DOHH2 (cell line): ENCODE measurements at regions not wholly inside any gene's neighbourhood (a gene's known extent, or its start where the extent isn't known, plus 50 kb on each side); places are given as distances from the start of the nearest gene placed in this dataset.

Source experiments
- CTCF ChIP-seq: fragments of 200-600 bp; sonication (generic); IDR thresholded peaks from one replicate; pipeline ENCODE4 v1.5.1; 2014; ENCODE audit warnings: antibody characterized with exemption, mild to moderate bottlenecking, low read depth, low read length; ENCODE audit not compliant: poor library complexity, severe bottlenecking
- EZH2phosphoT487 ChIP-seq: fragments of 200-600 bp; sonication (generic); IDR thresholded peaks from 2 replicates; pipeline ENCODE4 v1.6.1; 2017; ENCODE audit warnings: borderline replicate concordance, mild to moderate bottlenecking, antibody characterized with exemption, low read length, moderate library complexity, mixed read lengths

GRCh38 chr20:17868151-17868550 is 100.4 kb downstream of the SNX5 start:
- TF ChIP-seq CTCF: no peak
- no peak for TF ChIP-seq EZH2phosphoT487
